Skeletal muscle satellite cell (primary cell): ENCODE measurements at regions not wholly inside any gene's neighbourhood (a gene's known extent, or its start where the extent isn't known, plus 50 kb on each side); places are given as distances from the start of the nearest gene placed in this dataset.
"Not testable (repeated sequence)": the region's sequence is repeated elsewhere in the genome, so short reads cannot be mapped to it uniquely, and the experiment has no call there.

Experiments used
- H3K27me3 ChIP-seq: 2 replicates; pipeline ENCODE4 v1.7.0; 2013; ENCODE audit warnings: low read length; ENCODE audit not compliant: control insufficient read depth, insufficient read depth
- H3K36me3 ChIP-seq: 2 replicates; pipeline ENCODE4 v1.7.0; 2013; ENCODE audit warnings: mild to moderate bottlenecking, control low read depth, low read length; ENCODE audit not compliant: insufficient read depth
- H3K4me1 ChIP-seq: 2 replicates; pipeline ENCODE4 v1.7.0; 2013; ENCODE audit warnings: low read length; ENCODE audit not compliant: control insufficient read depth, insufficient read depth
- H3K4me2 ChIP-seq: 2 replicates; pipeline ENCODE4 v1.7.0; 2013; ENCODE audit warnings: mild to moderate bottlenecking, low read length
- H3K4me3 ChIP-seq: 2 replicates; pipeline ENCODE4 v1.7.0; 2013; ENCODE audit warnings: low read length
- H3K9ac ChIP-seq: 2 replicates; pipeline ENCODE4 v1.7.0; 2013; ENCODE audit warnings: mild to moderate bottlenecking, low read depth, low read length, moderate library complexity
- H3K9me3 ChIP-seq: replicated peaks from 2 replicates; pipeline ENCODE4 v1.7.0; 2013; ENCODE audit warnings: mild to moderate bottlenecking, control low read depth, low read length

DNA sequence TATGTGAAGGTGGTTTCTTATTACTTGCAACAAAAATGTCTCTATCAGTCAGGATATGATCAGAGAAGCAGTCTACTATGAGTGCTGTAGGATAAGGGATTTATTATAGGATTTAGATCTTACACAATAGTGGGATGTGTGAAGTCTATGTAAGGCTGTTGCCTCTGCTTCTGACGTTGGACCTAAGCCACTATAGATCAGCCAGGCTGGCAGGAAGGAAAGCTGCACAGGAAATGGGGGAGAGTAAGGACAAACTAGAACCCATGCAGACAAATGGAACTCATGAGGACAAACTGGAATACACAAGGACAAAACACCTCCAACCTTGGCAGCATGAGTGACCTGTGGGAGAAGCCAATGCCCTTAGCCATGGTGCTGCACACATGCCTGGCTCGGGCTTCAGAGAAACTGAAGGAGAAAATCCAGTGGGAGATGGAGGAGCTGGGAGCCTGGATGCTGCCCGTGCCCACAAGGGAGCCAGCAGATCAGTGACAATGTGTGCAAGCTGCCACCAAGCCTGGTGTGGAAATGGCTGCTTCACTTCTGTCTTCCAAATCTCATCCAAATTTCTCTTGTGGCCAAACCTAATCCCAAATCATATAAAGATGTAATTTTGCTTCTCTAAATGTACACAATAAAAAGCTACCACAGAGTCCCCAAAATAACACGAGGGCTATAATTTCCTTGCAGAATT, 147.0 kb upstream of the PCGF5 start:
- H3K27me3 ChIP-seq: peaks cover 4% of the 10 kb centered on the region
- H3K4me3 ChIP-seq: no peak overlapping the region
- H3K9me3 ChIP-seq: no peaks in the 10 kb centered on the region
- H3K4me2 ChIP-seq: no peak overlapping the region
- no peaks in the 10 kb centered on the region for H3K36me3 ChIP-seq
- peaks cover 12% of the 10 kb centered on the region for H3K4me1 ChIP-seq
- no peak overlapping the region for H3K9ac ChIP-seq

GRCh38 chr10:91076991-91077548, 143.4 kb upstream of the PCGF5 start:
- Histone ChIP-seq H3K9ac (peak overlapping the region; percentile 7), H3K4me3 (peak overlapping the region; percentile 24), H3K4me2 (peak overlapping the region; percentile 53)

DNA sequence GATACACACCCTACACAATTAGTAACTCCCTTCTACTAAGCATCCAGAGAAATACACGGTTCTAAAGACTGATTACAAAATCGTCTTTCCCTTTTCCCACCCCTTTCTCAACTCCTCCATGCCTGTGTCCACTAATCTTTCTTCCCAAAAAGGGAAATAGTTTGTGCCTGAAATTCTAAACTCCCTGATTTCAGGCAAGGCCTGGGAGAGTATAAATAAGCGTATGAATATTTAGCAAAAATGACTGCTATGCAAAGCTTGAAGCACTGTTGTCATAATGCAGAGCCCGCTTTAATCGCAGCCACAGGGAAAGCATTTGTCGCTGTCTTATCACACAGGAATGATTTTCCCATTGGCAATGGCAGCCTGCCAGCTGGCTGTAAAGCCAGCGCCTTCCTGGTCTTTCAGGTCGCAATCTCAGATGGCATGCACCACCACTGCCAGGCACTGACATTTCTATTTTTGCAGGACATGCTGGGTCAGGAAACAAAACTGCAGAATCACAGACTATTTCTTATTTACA, 142.9 kb upstream of the PCGF5 start:
- H3K9ac ChIP-seq: peak overlapping the region; percentile 7
- peak overlapping the region; percentile 24 for H3K4me3 ChIP-seq
- H3K4me2 ChIP-seq: peak overlapping the region; percentile 53
- no peaks in the 10 kb centered on the region for H3K9me3 ChIP-seq
- H3K36me3 ChIP-seq: no peaks in the 10 kb centered on the region
- H3K4me1 ChIP-seq: peaks cover 12% of the 10 kb centered on the region
- no peaks in the 10 kb centered on the region for H3K27me3 ChIP-seq

More at GRCh38 chr10:91076991-91077548, 143.4 kb upstream of the PCGF5 start:
- Histone ChIP-seq H3K36me3 (no peaks in the 10 kb centered on the region), H3K4me1 (peaks cover 12% of the 10 kb centered on the region), H3K9me3 (no peaks in the 10 kb centered on the region), H3K27me3 (peaks cover 4% of the 10 kb centered on the region)

GRCh38 chr10:91080776-91081175, 139.7 kb upstream of the PCGF5 start:
- Histone ChIP-seq H3K4me2 (no peak overlapping the region), H3K4me1 (peaks cover 12% of the 10 kb centered on the region), H3K9ac (no peak overlapping the region), H3K9me3 (no peaks in the 10 kb centered on the region), H3K4me3 (no peak overlapping the region), H3K27me3 (no peaks in the 10 kb centered on the region), H3K36me3 (no peaks in the 10 kb centered on the region)

GRCh38 chr10:91082447-91082846, 138.0 kb upstream of the PCGF5 start:
- H3K4me2 ChIP-seq: no peak overlapping the region
- no peaks in the 10 kb centered on the region for H3K27me3 ChIP-seq
- no peaks in the 10 kb centered on the region for H3K9me3 ChIP-seq
- no peak overlapping the region for H3K4me3 ChIP-seq
- no peak overlapping the region for H3K9ac ChIP-seq
- no peaks in the 10 kb centered on the region for H3K36me3 ChIP-seq
- H3K4me1 ChIP-seq: peaks cover 4% of the 10 kb centered on the region

DNA sequence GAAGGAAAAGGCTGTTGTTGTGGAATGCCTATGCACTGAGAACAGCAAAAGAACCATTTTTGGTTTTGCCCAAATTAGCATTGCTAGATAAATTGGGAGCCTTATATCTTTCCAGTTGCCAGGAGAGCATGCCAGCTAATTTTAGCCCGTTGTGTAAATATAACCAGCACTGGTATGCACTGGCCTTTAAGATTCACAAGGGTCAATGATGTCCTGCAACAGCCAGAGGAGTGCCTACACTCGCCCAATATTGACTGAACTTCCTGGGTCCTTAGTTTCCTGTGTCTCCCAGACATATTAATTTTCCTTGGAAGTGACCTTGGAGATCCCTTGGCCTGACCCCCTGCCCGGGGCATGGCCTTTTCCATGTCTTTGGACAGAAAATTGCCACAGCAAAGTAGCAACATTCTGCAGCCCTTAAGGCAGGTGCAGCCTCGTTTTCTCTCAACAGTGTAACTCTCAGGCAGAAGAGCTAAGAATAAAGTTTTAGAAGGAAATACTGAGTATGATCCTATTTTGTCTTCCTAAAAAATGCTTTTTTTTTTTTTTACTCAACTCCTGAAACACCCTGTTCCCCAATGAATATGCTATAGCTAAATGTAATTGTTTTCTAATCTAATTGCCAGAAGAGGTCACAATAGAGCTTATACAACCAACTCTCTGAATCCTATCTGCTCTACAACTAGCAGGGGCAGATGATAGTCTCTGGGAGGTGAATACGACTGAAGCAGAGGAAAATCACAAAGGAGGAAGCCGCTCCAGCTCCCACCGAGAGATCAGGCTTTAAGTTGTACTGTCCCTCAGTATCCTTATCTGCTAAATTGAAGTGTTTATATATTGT, 131.9 kb upstream of the PCGF5 start:
- Histone ChIP-seq H3K27me3 (no peaks in the 10 kb centered on the region), H3K36me3 (no peaks in the 10 kb centered on the region), H3K4me2 (no peak overlapping the region), H3K4me3 (no peak overlapping the region), H3K9ac (no peak overlapping the region), H3K9me3 (no peaks in the 10 kb centered on the region), H3K4me1 (no peaks in the 10 kb centered on the region)

DNA sequence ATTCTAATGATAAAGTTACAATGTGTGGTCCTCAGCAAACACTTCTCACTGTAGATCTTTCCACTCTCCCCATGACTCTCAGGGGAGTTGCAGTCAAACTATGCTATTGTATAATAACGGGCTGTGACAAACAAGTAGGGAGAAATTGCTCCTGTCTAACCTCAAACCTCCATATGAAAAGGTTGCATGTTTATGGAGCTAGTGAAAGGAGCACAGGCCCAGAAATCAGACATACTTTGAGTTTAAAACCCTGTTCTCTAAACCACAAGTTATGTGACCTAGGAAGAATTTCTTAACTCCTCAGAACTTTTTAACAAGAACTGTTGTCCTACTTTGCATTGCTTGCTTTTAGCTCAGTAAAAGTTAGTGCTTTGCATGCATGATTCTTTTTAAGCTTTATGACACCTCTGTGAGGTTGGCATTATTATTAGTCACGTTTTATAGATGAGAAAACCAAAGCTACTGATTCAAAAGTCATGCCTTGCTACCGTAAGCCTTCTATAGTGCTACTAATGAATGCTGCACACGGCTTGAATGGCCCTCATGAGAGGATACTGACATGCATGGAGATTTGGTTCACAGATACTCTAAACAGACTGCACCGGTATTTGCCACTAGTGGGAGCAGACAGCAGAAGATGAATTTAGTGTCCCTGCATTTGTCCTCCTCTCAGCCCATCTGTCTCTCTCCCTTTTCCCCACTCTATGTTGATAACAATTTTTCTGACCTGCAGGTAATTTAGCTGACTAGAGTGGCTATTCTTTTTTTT, 129.5 kb upstream of the PCGF5 start:
- no peaks in the 10 kb centered on the region for H3K27me3 ChIP-seq
- H3K4me3 ChIP-seq: no peak overlapping the region
- H3K9ac ChIP-seq: no peak overlapping the region
- no peaks in the 10 kb centered on the region for H3K9me3 ChIP-seq
- H3K4me2 ChIP-seq: no peak overlapping the region
- H3K36me3 ChIP-seq: no peaks in the 10 kb centered on the region
- no peaks in the 10 kb centered on the region for H3K4me1 ChIP-seq

GRCh38 chr10:91091780-91092179, 128.7 kb upstream of the PCGF5 start:
- Histone ChIP-seq H3K4me2 (no peak overlapping the region), H3K4me3 (no peak overlapping the region), H3K9ac (no peak overlapping the region), H3K36me3 (no peaks in the 10 kb centered on the region), H3K9me3 (no peaks in the 10 kb centered on the region), H3K27me3 (no peaks in the 10 kb centered on the region), H3K4me1 (no peaks in the 10 kb centered on the region)

GRCh38 chr10:91096274-91096673, 124.2 kb upstream of the PCGF5 start:
- Histone ChIP-seq H3K4me1 (no peaks in the 10 kb centered on the region), H3K27me3 (peaks cover 5% of the 10 kb centered on the region), H3K36me3 (no peaks in the 10 kb centered on the region), H3K4me3 (no peak overlapping the region), H3K9me3 (no peaks in the 10 kb centered on the region), H3K4me2 (no peak overlapping the region), H3K9ac (no peak overlapping the region)

DNA sequence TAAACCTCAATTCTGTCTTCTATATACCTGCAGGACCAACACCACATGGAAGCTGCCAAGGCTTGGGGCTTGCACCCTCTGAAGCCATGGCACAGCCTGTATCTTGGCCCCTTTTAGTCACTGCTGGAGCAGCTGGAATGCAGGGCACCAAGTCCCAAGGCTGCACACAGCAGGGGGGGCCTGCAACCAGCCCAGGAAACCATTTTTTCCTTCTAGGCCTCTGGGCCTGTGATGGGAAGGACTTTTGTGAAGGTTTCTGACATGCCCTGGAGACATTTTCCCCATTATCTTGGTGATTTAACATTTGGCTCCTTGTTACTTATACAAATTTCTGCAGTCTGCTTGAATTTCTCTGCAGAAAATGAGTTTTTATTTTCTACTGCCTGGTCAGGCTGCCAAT, 123.2 kb upstream of the PCGF5 start:
- Histone ChIP-seq H3K4me2 (no peak overlapping the region), H3K27me3 (peaks cover 12% of the 10 kb centered on the region), H3K4me3 (no peak overlapping the region)

GRCh38 chr10:91098021-91098420, 122.4 kb upstream of the PCGF5 start:
- H3K9me3 ChIP-seq, H3K4me2 ChIP-seq, H3K9ac ChIP-seq, H3K4me1 ChIP-seq, H3K4me3 ChIP-seq, H3K36me3 ChIP-seq: not testable (repeated sequence)
- peaks cover 19% of the 10 kb centered on the region for H3K27me3 ChIP-seq

More for the DNA sequence above, 123.2 kb upstream of the PCGF5 start:
- Histone ChIP-seq H3K36me3 (no peaks in the 10 kb centered on the region), H3K4me1 (no peaks in the 10 kb centered on the region), H3K9ac (no peak overlapping the region), H3K9me3 (no peaks in the 10 kb centered on the region)
